Activated T-cell treated with anti-CD3 and anti-CD28 coated beads, Interleukin-2, amount 50 U/mL, for 4 hours (primary cell): ENCODE measurements at regions not wholly inside any gene's neighbourhood (a gene's known extent, or its start where the extent isn't known, plus 50 kb on each side); places are given as distances from the start of the nearest gene placed in this dataset.

Source experiments
- ATAC-seq, 2 donors: fragments of 200-7000 bp; cut with Tn5 transposase; one replicate each; pipeline ENCODE4 v1.10.0; 2021
- DNase-seq: peaks from one replicate; pipeline ENCODE4 v3.0.0-alpha.2; 2020
- H3K27me3 Mint-ChIP-seq: one replicate; pipeline ENCODE4 v1.8.0; 2021; ENCODE audit warnings: low read depth, mixed read lengths
- H3K36me3 Mint-ChIP-seq: one replicate; pipeline ENCODE4 v1.8.0; 2022; ENCODE audit warnings: mixed read lengths; ENCODE audit not compliant: insufficient read depth
- H3K4me1 Mint-ChIP-seq: one replicate; pipeline ENCODE4 v1.8.0; 2021; ENCODE audit warnings: low read depth, mixed read lengths
- H3K4me3 Mint-ChIP-seq: one replicate; pipeline ENCODE4 v1.8.0; 2021; ENCODE audit warnings: mild to moderate bottlenecking, moderate library complexity, mixed read lengths
- H3K9me3 Mint-ChIP-seq: one replicate; pipeline ENCODE4 v1.8.0; 2021; ENCODE audit warnings: mixed read lengths

DNA sequence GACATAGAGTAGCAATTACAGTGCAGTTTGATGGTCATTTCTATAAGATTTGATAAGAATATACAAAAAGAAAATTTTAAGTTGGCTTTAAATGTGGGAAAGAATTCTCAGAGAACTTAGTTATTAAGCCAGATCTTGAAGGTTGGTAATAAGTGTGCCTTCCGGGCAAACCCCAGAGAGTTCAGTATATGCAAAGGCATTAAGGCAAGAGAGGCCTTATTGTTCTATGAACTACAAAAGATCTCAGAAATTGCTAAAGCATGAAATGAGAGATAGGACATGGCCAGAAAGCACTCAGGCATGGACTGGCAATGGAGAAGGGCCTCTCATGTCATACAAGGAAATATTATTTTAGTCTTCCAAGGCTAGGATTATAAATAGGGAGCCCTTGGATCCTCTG, 390.2 kb upstream of the C1orf87 start:
- no peaks in the 10 kb centered on the region for H3K4me1 Mint-ChIP-seq
- H3K9me3 Mint-ChIP-seq, result peaks cover 9% of the 10 kb centered on the region
- no peaks in the 10 kb centered on the region for H3K27me3 Mint-ChIP-seq
- H3K4me3 Mint-ChIP-seq, result no peak overlapping the region
- DNase-seq (no peak), ATAC-seq (no peak)
- no peaks in the 10 kb centered on the region for H3K36me3 Mint-ChIP-seq

DNA sequence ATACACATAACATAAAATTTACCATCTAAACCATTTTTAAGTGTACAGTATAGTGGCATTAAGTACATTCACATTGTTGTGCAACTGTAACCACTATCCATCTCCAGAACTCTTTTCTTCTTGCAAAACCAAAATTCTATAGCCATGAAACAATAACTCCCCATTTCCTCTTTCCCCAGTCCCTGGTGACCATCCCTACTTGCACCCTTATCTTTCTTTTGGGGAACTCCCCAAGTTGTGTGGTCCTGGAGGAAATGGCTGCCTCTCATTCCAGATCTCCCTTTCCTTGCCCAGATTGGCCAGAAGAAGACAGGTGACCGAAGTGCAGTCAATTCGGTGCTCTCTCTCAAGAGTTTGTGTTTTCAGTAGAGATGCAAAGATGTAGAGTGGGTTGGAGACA, 389.6 kb upstream of the C1orf87 start:
- Mint-ChIP-seq H3K36me3 (no peaks in the 10 kb centered on the region), H3K4me1 (no peaks in the 10 kb centered on the region), H3K9me3 (peaks cover 16% of the 10 kb centered on the region), H3K27me3 (no peaks in the 10 kb centered on the region), H3K4me3 (no peak overlapping the region)
- ATAC-seq, result no peak
- DNase-seq, result no peak

DNA sequence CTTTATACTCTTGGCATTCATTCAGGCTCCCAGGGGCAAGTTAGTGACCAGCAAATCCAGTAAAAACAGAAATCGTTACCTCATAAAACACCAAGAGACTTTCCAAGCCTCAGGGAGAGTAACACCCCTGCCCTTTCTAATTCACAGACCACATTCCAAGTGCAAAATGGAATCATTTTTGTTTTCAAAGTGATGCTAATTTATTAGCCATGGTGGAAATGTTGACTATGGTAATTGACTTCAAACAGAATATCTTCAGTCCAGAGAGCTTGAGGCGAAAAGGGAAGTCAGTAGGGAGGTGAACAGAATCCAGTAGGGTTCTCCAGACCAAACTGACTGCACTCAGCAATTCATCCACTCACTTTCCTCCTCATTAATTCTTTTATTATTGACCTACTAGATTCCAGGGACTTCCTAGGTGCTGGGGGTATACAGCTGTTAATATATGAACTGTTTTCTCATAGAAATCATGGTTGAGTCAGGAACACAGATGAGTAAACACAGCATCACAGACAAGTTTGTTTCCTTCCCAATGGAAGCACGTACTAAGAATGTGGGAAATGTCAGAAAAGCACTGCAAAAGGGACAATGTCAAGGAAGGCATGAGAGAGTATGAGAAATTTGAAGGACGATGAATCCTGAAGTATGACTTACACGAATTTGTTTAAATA, 388.5 kb upstream of the C1orf87 start:
- no peak for DNase-seq
- ATAC-seq, result no peak
- no peaks in the 10 kb centered on the region for H3K36me3 Mint-ChIP-seq
- no peaks in the 10 kb centered on the region for H3K27me3 Mint-ChIP-seq
- no peak overlapping the region for H3K4me3 Mint-ChIP-seq
- H3K4me1 Mint-ChIP-seq, result no peaks in the 10 kb centered on the region
- peaks cover 16% of the 10 kb centered on the region for H3K9me3 Mint-ChIP-seq

DNA sequence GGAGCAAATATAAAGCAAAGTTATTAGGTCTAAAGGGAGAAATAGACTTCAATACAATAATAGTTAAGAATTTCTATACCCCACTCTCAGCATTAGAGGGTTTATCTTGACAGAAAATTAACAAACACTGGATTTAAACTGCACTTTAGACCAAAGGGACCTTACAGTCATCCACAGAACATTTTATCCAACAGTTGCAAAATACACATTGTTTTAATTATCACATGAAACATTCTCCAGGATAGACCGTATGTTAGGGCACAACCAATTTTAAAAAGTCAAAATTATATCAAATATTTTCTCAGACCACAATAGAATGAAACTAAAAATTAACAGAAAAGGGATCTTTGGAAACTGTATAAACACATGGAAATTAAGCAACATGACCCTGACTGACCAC, 384.5 kb upstream of the C1orf87 start:
- no peak for DNase-seq
- H3K4me1 Mint-ChIP-seq, result no peaks in the 10 kb centered on the region

DNA sequence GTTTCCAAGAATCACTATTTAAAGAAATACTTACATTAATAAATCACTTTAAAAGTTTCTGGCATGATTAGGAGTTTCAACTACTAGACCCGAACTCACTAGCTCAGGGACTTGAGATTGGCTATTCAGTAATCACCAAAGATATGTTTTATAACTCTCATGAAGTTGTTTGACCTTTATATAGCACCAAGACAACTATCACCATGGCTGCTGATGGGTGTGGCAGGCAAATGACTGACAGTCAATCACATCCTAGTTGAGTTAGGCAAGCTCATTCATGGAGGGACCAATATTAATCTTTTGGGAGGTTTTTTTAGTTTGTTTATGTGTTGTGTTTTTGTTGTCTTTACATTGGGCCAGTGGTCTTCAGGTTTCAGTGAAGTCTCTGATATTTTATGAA, 376.3 kb upstream of the C1orf87 start:
- Mint-ChIP-seq H3K9me3 (peaks cover 7% of the 10 kb centered on the region), H3K4me3 (no peak overlapping the region), H3K4me1 (no peaks in the 10 kb centered on the region), H3K36me3 (no peaks in the 10 kb centered on the region), H3K27me3 (no peaks in the 10 kb centered on the region)
- no peak for ATAC-seq
- no peak for DNase-seq

More for the DNA sequence above, 384.5 kb upstream of the C1orf87 start:
- peaks cover 24% of the 10 kb centered on the region for H3K9me3 Mint-ChIP-seq
- no peaks in the 10 kb centered on the region for H3K36me3 Mint-ChIP-seq
- no peak overlapping the region for H3K4me3 Mint-ChIP-seq
- ATAC-seq, result no peak
- H3K27me3 Mint-ChIP-seq, result no peaks in the 10 kb centered on the region

DNA sequence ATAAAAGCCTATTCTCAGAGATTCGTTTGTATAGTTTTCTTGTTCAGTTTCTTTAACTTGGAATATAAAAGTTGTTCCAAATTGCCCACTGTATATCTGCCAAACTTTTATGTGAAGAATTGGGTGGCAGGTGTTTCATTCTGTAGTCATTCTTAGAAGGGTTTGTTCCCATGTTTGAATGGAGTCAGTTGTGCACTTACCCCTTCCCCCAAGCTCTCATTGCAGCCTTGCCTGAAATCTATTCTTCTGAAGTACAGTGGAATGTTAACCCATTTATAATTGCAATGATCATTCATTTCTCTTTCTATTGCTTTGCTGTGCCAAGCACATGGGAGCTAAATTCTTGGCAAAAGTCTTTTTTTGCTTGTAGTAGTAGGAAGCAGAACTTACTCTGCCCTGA, 375.3 kb upstream of the C1orf87 start:
- peaks cover 7% of the 10 kb centered on the region for H3K9me3 Mint-ChIP-seq
- H3K27me3 Mint-ChIP-seq, result no peaks in the 10 kb centered on the region
- H3K4me3 Mint-ChIP-seq, result no peak overlapping the region
- no peak for DNase-seq
- no peak for ATAC-seq
- H3K36me3 Mint-ChIP-seq, result no peaks in the 10 kb centered on the region
- no peaks in the 10 kb centered on the region for H3K4me1 Mint-ChIP-seq

DNA sequence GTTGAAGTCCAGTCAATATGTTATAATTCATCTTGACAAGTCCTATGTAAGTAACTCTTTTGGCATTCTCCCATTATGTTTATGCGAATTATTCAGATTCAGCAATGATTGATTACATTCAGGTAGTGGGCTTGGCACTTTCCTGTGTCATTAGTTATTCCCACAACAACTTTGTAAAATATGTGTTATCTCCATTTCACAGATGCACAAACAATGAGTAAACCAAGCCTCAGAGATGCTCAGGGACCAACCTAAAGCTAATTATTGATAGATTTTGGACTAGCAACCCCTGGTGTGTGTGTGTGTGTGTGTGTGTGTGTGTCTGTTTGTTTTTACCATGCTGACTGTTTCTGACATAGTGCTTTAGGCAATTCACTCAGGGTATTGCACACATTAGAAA, 371.1 kb upstream of the C1orf87 start:
- no peaks in the 10 kb centered on the region for H3K27me3 Mint-ChIP-seq
- H3K4me3 Mint-ChIP-seq, result no peak overlapping the region
- no peaks in the 10 kb centered on the region for H3K4me1 Mint-ChIP-seq
- DNase-seq (no peak), ATAC-seq (no peak)
- H3K36me3 Mint-ChIP-seq, result no peaks in the 10 kb centered on the region
- H3K9me3 Mint-ChIP-seq, result peaks cover 7% of the 10 kb centered on the region

DNA sequence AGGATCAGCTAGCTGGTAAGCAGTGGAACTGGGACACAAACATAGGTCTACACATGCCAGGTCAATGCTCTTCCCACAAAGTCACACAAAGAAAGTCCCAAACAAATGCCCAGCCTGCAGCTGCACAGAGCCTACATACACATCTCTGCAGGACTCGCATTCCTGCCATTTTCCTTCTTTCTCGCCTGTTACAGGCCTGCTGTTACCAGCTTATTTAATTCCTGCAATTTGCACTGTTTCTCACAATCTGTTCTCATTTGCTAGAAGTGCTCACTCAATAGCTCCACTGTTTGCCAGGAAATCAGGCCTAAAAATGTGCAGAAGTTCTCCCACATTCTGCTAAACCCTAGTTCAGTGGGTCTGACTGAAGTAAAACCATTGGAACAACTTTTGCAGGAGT, 362.6 kb upstream of the C1orf87 start:
- no peak for DNase-seq
- Mint-ChIP-seq H3K4me1 (no peaks in the 10 kb centered on the region), H3K9me3 (peaks cover 16% of the 10 kb centered on the region), H3K27me3 (no peaks in the 10 kb centered on the region), H3K4me3 (no peak overlapping the region), H3K36me3 (no peaks in the 10 kb centered on the region)
- ATAC-seq, result no peak

DNA sequence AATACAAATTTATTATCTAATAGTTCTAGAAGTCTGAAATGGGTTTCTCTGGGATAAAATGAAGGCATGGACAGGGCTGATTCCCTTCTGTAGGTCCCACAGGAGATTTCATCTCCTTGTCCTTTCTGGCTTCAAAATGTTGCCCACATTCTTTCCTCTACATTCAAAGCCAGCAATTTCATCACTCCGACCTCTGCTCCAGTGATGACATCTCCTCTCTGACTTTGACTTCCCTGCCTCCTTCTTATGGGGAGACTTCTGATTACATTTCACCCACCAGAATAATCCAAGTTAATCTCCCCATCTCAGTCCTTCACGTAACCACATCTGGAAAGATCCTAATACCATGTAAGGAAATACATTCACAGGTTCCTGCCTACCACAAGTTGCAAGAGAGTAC, 358.0 kb upstream of the C1orf87 start:
- Mint-ChIP-seq H3K9me3 (peaks cover 6% of the 10 kb centered on the region), H3K27me3 (no peaks in the 10 kb centered on the region), H3K4me1 (no peaks in the 10 kb centered on the region), H3K4me3 (no peak overlapping the region), H3K36me3 (no peaks in the 10 kb centered on the region)
- ATAC-seq (no peak), DNase-seq (no peak)

DNA sequence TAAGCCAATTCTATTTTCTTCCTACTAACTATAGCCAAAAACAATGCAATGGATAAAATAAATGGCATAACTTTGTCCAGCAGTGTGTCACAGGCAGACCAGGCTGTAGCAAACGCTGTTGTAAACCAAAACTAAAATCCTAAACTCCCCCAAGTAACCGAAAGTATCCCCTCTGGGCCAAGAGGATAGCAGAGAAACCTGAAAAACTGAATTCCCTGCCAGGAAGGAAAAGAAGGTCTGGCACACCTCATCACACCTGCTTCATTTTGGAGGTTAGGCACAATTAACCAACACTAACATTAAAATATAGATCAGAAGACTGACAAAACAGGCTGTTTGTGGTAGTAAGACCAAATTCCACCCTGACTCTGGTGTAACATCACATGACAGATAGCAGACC, 356.8 kb upstream of the C1orf87 start:
- no peaks in the 10 kb centered on the region for H3K4me1 Mint-ChIP-seq
- no peaks in the 10 kb centered on the region for H3K27me3 Mint-ChIP-seq
- no peaks in the 10 kb centered on the region for H3K36me3 Mint-ChIP-seq
- peaks cover 6% of the 10 kb centered on the region for H3K9me3 Mint-ChIP-seq
- no peak for ATAC-seq
- no peak for DNase-seq
- H3K4me3 Mint-ChIP-seq, result no peak overlapping the region

DNA sequence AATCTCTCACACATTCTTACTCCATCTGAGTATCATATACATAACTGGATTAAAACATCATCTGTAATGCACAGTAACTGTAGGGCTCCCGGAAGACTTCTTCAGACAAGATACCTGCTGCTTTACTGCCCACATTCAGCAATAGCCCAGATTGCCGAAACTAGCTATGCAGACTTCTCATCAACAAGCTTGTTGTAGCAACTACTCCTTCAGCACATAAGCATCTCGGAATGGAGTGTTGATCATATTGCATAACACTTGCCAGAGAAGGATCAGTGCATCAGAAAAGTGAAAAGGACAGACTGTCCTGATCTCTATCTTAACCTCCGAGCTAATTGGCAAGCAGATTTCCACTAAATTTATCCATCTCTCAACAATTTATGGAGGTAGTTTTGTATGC, 354.6 kb upstream of the C1orf87 start:
- H3K4me1 Mint-ChIP-seq, result no peaks in the 10 kb centered on the region
- H3K36me3 Mint-ChIP-seq, result no peaks in the 10 kb centered on the region
- no peak overlapping the region for H3K4me3 Mint-ChIP-seq
- H3K9me3 Mint-ChIP-seq, result peaks cover 5% of the 10 kb centered on the region
- DNase-seq (no peak), ATAC-seq (no peak)
- no peaks in the 10 kb centered on the region for H3K27me3 Mint-ChIP-seq

DNA sequence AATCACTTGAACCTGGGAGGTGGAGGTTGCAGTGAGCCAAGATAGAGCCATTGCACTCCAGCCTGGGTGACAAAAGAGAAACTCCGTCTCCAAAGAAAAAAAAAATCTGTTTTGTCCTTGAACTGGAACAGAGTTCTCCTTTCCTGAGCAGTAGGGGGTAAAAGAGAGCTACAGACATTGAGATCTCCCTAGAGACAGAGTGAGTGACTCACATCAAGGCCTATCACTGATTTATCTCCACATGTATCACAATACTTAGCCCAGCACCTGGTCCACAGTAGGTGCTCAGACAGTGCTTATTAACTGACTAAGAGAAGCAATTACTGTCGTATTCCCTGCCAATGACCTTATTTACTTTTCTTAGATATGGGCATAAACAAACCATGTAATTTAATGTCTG, 354.1 kb upstream of the C1orf87 start:
- Mint-ChIP-seq H3K9me3 (peaks cover 5% of the 10 kb centered on the region), H3K4me1 (no peaks in the 10 kb centered on the region), H3K27me3 (no peaks in the 10 kb centered on the region), H3K4me3 (no peak overlapping the region), H3K36me3 (no peaks in the 10 kb centered on the region)
- ATAC-seq (no peak), DNase-seq (no peak)

DNA sequence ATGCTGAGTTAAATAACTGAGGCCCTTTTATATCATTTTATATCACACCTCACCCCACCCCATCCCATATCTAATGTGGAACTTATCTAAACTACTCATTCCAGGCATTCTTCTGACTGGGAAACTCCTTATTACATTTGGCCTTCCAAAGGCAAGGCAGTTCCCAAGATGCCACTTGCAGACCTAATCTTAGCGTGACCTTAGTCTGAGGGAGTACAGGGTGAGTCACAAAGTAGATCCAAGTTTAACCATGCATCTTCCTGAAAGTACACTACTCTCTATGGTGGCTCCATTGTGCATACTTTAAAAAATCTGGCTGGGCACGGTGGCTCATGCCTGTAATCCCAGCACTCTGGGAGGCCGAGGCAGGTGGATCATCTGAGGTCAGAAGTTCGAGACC, 353.6 kb upstream of the C1orf87 start:
- Mint-ChIP-seq H3K27me3 (no peaks in the 10 kb centered on the region), H3K9me3 (peaks cover 5% of the 10 kb centered on the region), H3K36me3 (no peaks in the 10 kb centered on the region), H3K4me3 (no peak overlapping the region), H3K4me1 (no peaks in the 10 kb centered on the region)
- DNase-seq, result no peak
- ATAC-seq, result no peak

DNA sequence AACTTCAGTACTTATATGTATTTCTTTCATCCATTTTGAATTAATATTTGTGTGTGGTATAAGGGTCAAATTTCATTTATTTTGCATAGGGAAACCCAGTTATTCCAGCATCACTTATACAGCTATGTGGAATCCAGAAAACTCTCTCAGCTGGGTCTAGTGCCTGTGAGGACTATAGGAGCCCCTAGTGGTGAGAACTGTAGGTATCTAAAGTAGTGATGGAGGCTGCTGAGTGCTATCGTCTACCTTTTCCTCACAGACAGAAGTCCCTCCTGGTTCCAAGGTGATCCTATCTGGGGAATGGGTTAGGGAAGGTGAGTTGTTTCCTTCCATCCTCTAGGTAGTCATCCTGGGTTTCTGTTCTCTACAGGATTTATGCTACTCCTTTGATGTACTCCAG, 352.0 kb upstream of the C1orf87 start:
- no peak overlapping the region for H3K4me3 Mint-ChIP-seq
- DNase-seq, result no peak
- H3K4me1 Mint-ChIP-seq, result no peaks in the 10 kb centered on the region
- peaks cover 5% of the 10 kb centered on the region for H3K9me3 Mint-ChIP-seq
- ATAC-seq, result no peak
- no peaks in the 10 kb centered on the region for H3K36me3 Mint-ChIP-seq
- H3K27me3 Mint-ChIP-seq, result no peaks in the 10 kb centered on the region

DNA sequence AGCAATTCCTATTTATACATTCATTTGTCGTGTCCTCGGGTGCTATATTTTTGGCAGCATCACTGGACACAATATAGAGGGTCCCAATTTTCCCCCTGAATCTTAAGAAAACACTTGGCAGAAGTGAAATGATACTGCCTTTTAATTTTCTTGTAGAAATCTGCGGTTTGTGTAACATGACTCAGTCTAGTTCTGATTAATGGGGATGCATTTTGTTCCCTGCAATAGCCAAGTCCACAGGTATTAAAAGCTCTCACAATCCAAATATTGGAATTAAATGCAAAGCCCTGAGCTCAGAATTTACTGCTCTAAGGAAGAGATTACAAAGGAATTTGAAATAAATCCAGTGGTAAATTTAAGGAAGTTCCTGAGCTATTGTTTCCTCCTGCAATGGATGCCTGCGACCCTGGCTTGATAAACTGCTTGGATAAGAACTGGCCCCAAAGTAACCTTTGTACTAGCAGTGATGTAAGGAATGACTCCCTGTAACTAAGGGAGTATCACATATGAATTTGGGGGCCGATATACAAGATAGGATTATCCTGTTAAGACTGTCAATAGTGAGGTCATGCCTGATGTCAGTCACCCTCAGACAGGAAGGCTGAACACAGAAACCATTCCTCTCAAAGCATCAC, 349.7 kb upstream of the C1orf87 start:
- no peaks in the 10 kb centered on the region for H3K36me3 Mint-ChIP-seq
- no peak for ATAC-seq
- H3K4me3 Mint-ChIP-seq, result no peak overlapping the region
- H3K27me3 Mint-ChIP-seq, result no peaks in the 10 kb centered on the region
- H3K4me1 Mint-ChIP-seq, result no peaks in the 10 kb centered on the region
- peaks cover 5% of the 10 kb centered on the region for H3K9me3 Mint-ChIP-seq
- no peak for DNase-seq
